K562 (cell line): ENCODE measurements at regions not wholly inside any gene's neighbourhood (a gene's known extent, or its start where the extent isn't known, plus 50 kb on each side); places are given as distances from the start of the nearest gene placed in this dataset.

ENCODE experiments used
- ATAC-seq: fragments of 200-7000 bp; cut with Tn5 transposase; 3 replicates; pipeline ENCODE4 v1.9.1; 2020; ENCODE audit warnings: moderate library complexity
- BruUV-seq: library from RNA; stranded (reverse); fragments of 400-500 nt; replicated peaks from 2 replicates; lab custom pipeline; 2021; lab: Mats Ljungman, UMichigan
- CTCF ChIA-PET: fragments of 300-600 bp; formaldehyde crosslinking; extraction: SDS; loops from one replicate; lab custom pipeline; 2021; ENCODE audit warnings: low intra/inter-chr PET ratio; lab: Yijun Ruan, JAX
- POLR2A ChIA-PET: fragments of 300-600, 350-650 bp; sonication (Branson Sonifier 250); formaldehyde crosslinking; extraction: SDS; loops from one replicate; lab custom pipeline; 2021; ENCODE audit warnings: antibody characterized with exemption, inconsistent platforms; lab: Yijun Ruan, JAX
- DNase-seq, 4 experiments: peaks; one replicate each; pipeline versions ENCODE4 v3.0.0 to v3.0.0-alpha.2; 2011 to 2018; ENCODE audit warnings: low spot score in 3 of 4, mixed read lengths in 3 of 4; ENCODE audit errors: extremely low read depth in 1 of 4
- FAIRE-seq: peaks from 2 replicates; lab custom pipeline; 2011; peaks lifted over from hg19 to GRCh38; lab: Jason Lieb, UNC
- H2AFZ ChIP-seq: 2 replicates; pipeline ENCODE4 v1.6.0; 2011; ENCODE audit warnings: low read depth, low read length, control low read depth, inconsistent platforms
- H3K27ac ChIP-seq: fragments of 200-600 bp; 3 replicates; pipeline ENCODE4 v1.8.0; 2011; ENCODE audit warnings: low read depth, mild to moderate bottlenecking, control low read depth, inconsistent platforms, low read length, moderate library complexity, mixed read lengths; ENCODE audit errors: extremely low read depth
- H3K27me3 ChIP-seq, 2 experiments: fragments of 300-600 bp in 1 of 2; 2 replicates in 1 of 2; 3 replicates in 1 of 2; pipeline versions ENCODE4 v1.6.0 to v1.8.0; 2011; ENCODE audit warnings: inconsistent platforms in 2 of 2, low read length in 2 of 2, mild to moderate bottlenecking in 1 of 2, mixed read lengths in 1 of 2, moderate library complexity in 1 of 2; ENCODE audit not compliant: control insufficient read depth in 2 of 2, insufficient read depth in 2 of 2
- H3K36me3 ChIP-seq: fragments of 300-600 bp; 3 replicates; pipeline ENCODE4 v1.8.0; 2011; ENCODE audit warnings: mild to moderate bottlenecking, low read length, inconsistent platforms; ENCODE audit not compliant: control insufficient read depth, insufficient read depth
- H3K4me1 ChIP-seq, 2 experiments: fragments of 200-600 bp in 1 of 2; replicated peaks in 1 of 2; 2 replicates in 1 of 2; 3 replicates in 1 of 2; pipeline versions ENCODE4 v1.5.1 to v1.8.0; 2011; ENCODE audit warnings: inconsistent platforms in 2 of 2, low read length in 2 of 2, mild to moderate bottlenecking in 1 of 2, mixed read lengths in 1 of 2, moderate library complexity in 1 of 2; ENCODE audit not compliant: control insufficient read depth in 2 of 2, insufficient read depth in 2 of 2
- H3K4me2 ChIP-seq: 2 replicates; pipeline ENCODE4 v1.6.1; 2011; ENCODE audit warnings: low read length, control low read depth, inconsistent platforms, mixed read lengths; ENCODE audit not compliant: insufficient read depth
- H3K4me3 ChIP-seq: fragments of 200-600 bp; sonication (generic), shearing (Covaris generic); 2 replicates; pipeline ENCODE4 v1.5.1; 2016; ENCODE audit warnings: control low read depth, inconsistent platforms
- H3K79me2 ChIP-seq: fragments of 200-600 bp; 3 replicates; pipeline ENCODE4 v1.8.0; 2011; ENCODE audit warnings: low read length, inconsistent platforms; ENCODE audit not compliant: control insufficient read depth, insufficient read depth
- H3K9ac ChIP-seq, 2 experiments: 2 replicates each; pipeline versions ENCODE4 v1.6.0 to v1.6.1; 2011; ENCODE audit warnings: low read depth in 2 of 2, low read length in 2 of 2, control low read depth in 1 of 2, inconsistent platforms in 1 of 2, mild to moderate bottlenecking in 1 of 2, mixed read lengths in 1 of 2; ENCODE audit not compliant: insufficient read depth in 1 of 2
- H3K9me1 ChIP-seq: one replicate; pipeline ENCODE4 v1.6.0; 2011; ENCODE audit warnings: inconsistent platforms, mild to moderate bottlenecking, low read length, moderate library complexity; ENCODE audit not compliant: control insufficient read depth, insufficient read depth
- H3K9me3 ChIP-seq: replicated peaks from 2 replicates; pipeline ENCODE4 v1.5.1; 2011; ENCODE audit warnings: low read depth, low read length, inconsistent platforms; ENCODE audit not compliant: control insufficient read depth, insufficient read depth
- H4K20me1 ChIP-seq: replicated peaks from 2 replicates; pipeline ENCODE4 v1.6.1; 2011; ENCODE audit warnings: low read length, inconsistent platforms, mixed read lengths; ENCODE audit not compliant: control insufficient read depth, insufficient read depth
- CHD7 ChIP-seq: fragments of 200-600 bp; sonication (generic); IDR thresholded peaks from one replicate; pipeline ENCODE4 v1.6.1; 2012; ENCODE audit warnings: mild to moderate bottlenecking, low read depth, low read length, inconsistent platforms
- COPS2 ChIP-seq: fragments of 450-650 bp; conservative IDR thresholded peaks from 2 replicates; pipeline ENCODE4 v1.6.1; 2016; ENCODE audit warnings: mild to moderate bottlenecking, moderate library complexity
- GABPB1 ChIP-seq: sonication (generic); formaldehyde crosslinking; IDR thresholded peaks from 2 replicates; pipeline ENCODE4 v1.8.0; 2022; ENCODE audit warnings: mild to moderate bottlenecking, missing genetic modification reagents
- HMGXB4 ChIP-seq: sonication (generic); formaldehyde crosslinking; IDR thresholded peaks from 2 replicates; pipeline ENCODE4 v1.8.1; 2023; ENCODE audit warnings: mild to moderate bottlenecking, missing genetic modification reagents
- SMAD2 ChIP-seq: fragments of 150-350 bp; IDR thresholded peaks from 2 replicates; pipeline ENCODE4 v1.6.1; 2014; ENCODE audit warnings: low read depth, mild to moderate bottlenecking, low read length
- ZNF212 ChIP-seq: fragments of 450-650 bp; formaldehyde crosslinking; IDR thresholded peaks from 2 replicates; pipeline ENCODE4 v1.4.0; 2020; ENCODE audit warnings: mild to moderate bottlenecking
- ZNF561 ChIP-seq: fragments of 450-650 bp; formaldehyde crosslinking; conservative IDR thresholded peaks from 2 replicates; pipeline ENCODE4 v1.4.0; 2020; ENCODE audit warnings: mild to moderate bottlenecking, moderate library complexity
- ZNF639 ChIP-seq, 2 experiments: fragments of 200-800 bp in 1 of 2; sonication (Bioruptor generic) in 1 of 2; sonication (generic) in 1 of 2; formaldehyde crosslinking in 1 of 2; IDR thresholded peaks in 1 of 2; conservative IDR thresholded peaks in 1 of 2; 2 replicates each; pipeline versions ENCODE4 v1.5.0 to v1.6.1; 2016 to 2020; ENCODE audit warnings: missing compliant biosample characterization in 1 of 2, missing genetic modification characterization in 1 of 2, missing genetic modification reagents in 1 of 2
- WGBS: fragments of 100-300 bp; shearing (Covaris generic); methylation state at CpG from one replicate; pipeline ENCODE4 v1.1.6; 2016; ENCODE audit warnings: low coverage, mixed read lengths; ENCODE audit not compliant: insufficient coverage; ENCODE audit errors: missing lambda C conversion rate; 5-methylcytosine and 5-hydroxymethylcytosine counted together
- in situ Hi-C: fragments of 300-500 bp; cut with MboI; formaldehyde crosslinking; loops from 4 replicates; pipeline ENCODE4 v1.15.0; 2018; ENCODE audit warnings: inconsistent platforms, mixed read lengths
- intact Hi-C: fragments of 100-400 bp; cut with micrococcal nuclease; formaldehyde crosslinking; loops from 2 replicates; pipeline ENCODE4 v1.14.2; 2022

- no peak for FAIRE-seq
- H3K9me1 ChIP-seq, result no peaks in the 10 kb centered on the region
- no peak overlapping the region for H2AFZ ChIP-seq
- no peaks in the 10 kb centered on the region for H4K20me1 ChIP-seq
- no peaks in the 10 kb centered on the region for H3K9me3 ChIP-seq
- no peaks in the 10 kb centered on the region for H3K4me1 ChIP-seq
- H3K36me3 ChIP-seq, result no peaks in the 10 kb centered on the region
- intact Hi-C loops, result no loop called here
- H3K27ac ChIP-seq, result no peak overlapping the region
- DNase-seq, result no peak
- no peak for ATAC-seq
- no peaks in the 10 kb centered on the region for H3K27me3 ChIP-seq
- ChIA-PET CTCF (no interaction called here), POLR2A (no interaction called here)
- H3K4me2 ChIP-seq, result no peak overlapping the region
- H3K79me2 ChIP-seq, result no peaks in the 10 kb centered on the region
- BruUV-seq, result no TSS peak
- in situ Hi-C loops, result no loop called here
- WGBS, result 0% methylated on average over 2 of the region's 2 CpGs
- TF ChIP-seq ZNF561 (CRISPR knock-in tag) (no peak), HMGXB4 (no peak), ZNF639 (CRISPR knock-in tag; conservative IDR thresholded peaks at IDR 0.05 in 1 of 2, IDR thresholded peaks at IDR 0.05 in 1 of 2) (no peak), COPS2 (no peak), CHD7 (no peak), SMAD2 (no peak), GABPB1 (CRISPR knock-in tag) (no peak), ZNF212 (CRISPR knock-in tag) (no peak)
- no peak overlapping the region for H3K4me3 ChIP-seq
- no peak overlapping the region for H3K9ac ChIP-seq
Observed at GRCh38 chr5:7315118-7315517, 80.8 kb upstream of the ADCY2 start.
